Fibroblast of villous mesenchyme (primary cell): ENCODE measurements at regions not wholly inside any gene's neighbourhood (a gene's known extent, or its start where the extent isn't known, plus 50 kb on each side); places are given as distances from the start of the nearest gene placed in this dataset.

Experiments used
- DNase-seq: peaks from one replicate; pipeline ENCODE4 v3.0.0-alpha.2; 2010; ENCODE audit warnings: low read depth
- H3K4me3 ChIP-seq: 2 replicates; pipeline ENCODE4 v1.5.1; 2011; ENCODE audit warnings: low read depth, mild to moderate bottlenecking, low read length
- CTCF ChIP-seq: IDR thresholded peaks from 2 replicates; pipeline ENCODE4 v1.5.1; 2012; ENCODE audit warnings: low read depth, mild to moderate bottlenecking, low read length; ENCODE audit not compliant: insufficient read depth

GRCh38 chr15:39244776-39245175 is 336.1 kb upstream of the THBS1 start:
- TF ChIP-seq CTCF, result no peak

GRCh38 chr15:39246523-39246922 is 334.4 kb upstream of the THBS1 start:
- no peak overlapping the region for H3K4me3 ChIP-seq
- TF ChIP-seq CTCF, result no peak
- no peak for DNase-seq

More at GRCh38 chr15:39244776-39245175, 336.1 kb upstream of the THBS1 start:
- DNase-seq, result no peak
- H3K4me3 ChIP-seq, result no peak overlapping the region

- DNase-seq, result no peak
- H3K4me3 ChIP-seq, result no peak overlapping the region
- no peak for TF ChIP-seq CTCF
These were observed 333.3 kb upstream of the THBS1 start for GRCh38 chr15:39247574-39247973.

GRCh38 chr15:39248204-39248603 is 332.7 kb upstream of the THBS1 start:
- DNase-seq, result peak; percentile 43
- no peak overlapping the region for H3K4me3 ChIP-seq
- no peak for TF ChIP-seq CTCF

GRCh38 chr15:39250001-39250400 is 330.9 kb upstream of the THBS1 start:
- no peak for TF ChIP-seq CTCF
- DNase-seq, result no peak
- H3K4me3 ChIP-seq, result no peak overlapping the region

GRCh38 chr15:39250460-39251186 is 330.3 kb upstream of the THBS1 start:
- DNase-seq, result no peak
- no peak for TF ChIP-seq CTCF
- no peak overlapping the region for H3K4me3 ChIP-seq
